PC-9 (cell line): ENCODE measurements at regions not wholly inside any gene's neighbourhood (a gene's known extent, or its start where the extent isn't known, plus 50 kb on each side); places are given as distances from the start of the nearest gene placed in this dataset.

Experiments used
- BruUV-seq: library from RNA; stranded (reverse); fragments of 400-500 nt; replicated peaks from 2 replicates; lab custom pipeline; 2021; lab: Mats Ljungman, UMichigan
- CTCF ChIA-PET: fragments of 300-600 bp; sonication (Branson Sonifier 250); formaldehyde crosslinking; loops from one replicate; lab custom pipeline; 2022; ENCODE audit warnings: antibody characterized with exemption; lab: Charles Lee
- POLR2A ChIA-PET: fragments of 300-600 bp; sonication (Branson Sonifier 250); formaldehyde crosslinking; loops from one replicate; lab custom pipeline; 2022; ENCODE audit warnings: antibody characterized with exemption; ENCODE audit not compliant: unreplicated experiment; lab: Charles Lee
- DNase-seq, 2 experiments: peaks; one replicate each; pipeline versions ENCODE4 v3.0.0 to v3.0.0-alpha.2; 2015 to 2022; ENCODE audit warnings: mixed read lengths in 1 of 2
- H2AFZ ChIP-seq: fragments of 200-600 bp; sonication (generic); 2 replicates; pipeline ENCODE4 v1.8.1; 2017; ENCODE audit warnings: antibody characterized with exemption
- H3F3A ChIP-seq: fragments of 200-600 bp; sonication (generic); 2 replicates; pipeline ENCODE4 v1.8.1; 2017; ENCODE audit warnings: antibody characterized with exemption, mild to moderate bottlenecking, low read depth; ENCODE audit not compliant: insufficient read depth
- H3K27ac ChIP-seq: fragments of 200-600 bp; sonication (generic); 2 replicates; pipeline ENCODE4 v1.6.1; 2016; ENCODE audit warnings: mixed run types
- H3K27me3 ChIP-seq: fragments of 200-600 bp; sonication (generic); 2 replicates; pipeline ENCODE4 v1.6.1; 2016; ENCODE audit warnings: low read depth, mixed run types; ENCODE audit not compliant: insufficient read depth
- H3K36me3 ChIP-seq: fragments of 200-600 bp; sonication (generic); 2 replicates; pipeline ENCODE4 v1.6.1; 2016; ENCODE audit warnings: low read depth, mixed run types
- H3K4me1 ChIP-seq: fragments of 200-600 bp; sonication (generic); replicated peaks from 2 replicates; pipeline ENCODE4 v1.6.1; 2016; ENCODE audit warnings: mixed run types; ENCODE audit not compliant: insufficient read depth
- H3K4me2 ChIP-seq: fragments of 200-600 bp; sonication (generic); 2 replicates; pipeline ENCODE4 v1.6.1; 2017; ENCODE audit warnings: mixed run types
- H3K4me3 ChIP-seq: fragments of 200-600 bp; sonication (generic); 2 replicates; pipeline ENCODE4 v1.6.1; 2016; ENCODE audit warnings: mixed run types
- H3K79me2 ChIP-seq: fragments of 200-600 bp; sonication (generic); 2 replicates; pipeline ENCODE4 v1.6.1; 2017; ENCODE audit warnings: low read depth, mixed run types
- H3K9me2 ChIP-seq: fragments of 200-600 bp; sonication (generic); 2 replicates; pipeline ENCODE4 v1.8.1; 2017; ENCODE audit warnings: mild to moderate bottlenecking; ENCODE audit not compliant: insufficient read depth
- H3K9me3 ChIP-seq: fragments of 200-600 bp; sonication (generic); 2 replicates; pipeline ENCODE4 v1.8.1; 2016; ENCODE audit warnings: low read depth; ENCODE audit not compliant: insufficient read depth
- H4K20me1 ChIP-seq: fragments of 200-600 bp; sonication (generic); 2 replicates; pipeline ENCODE4 v1.8.1; 2017; ENCODE audit not compliant: insufficient read depth
- CTCF ChIP-seq: fragments of 200-600 bp; sonication (generic); conservative IDR thresholded peaks from 2 replicates; pipeline ENCODE4 v1.6.1; 2017; ENCODE audit warnings: mixed run types, antibody characterized with exemption, mild to moderate bottlenecking, moderate library complexity
- EZH2 ChIP-seq: fragments of 200-600 bp; sonication (generic); IDR thresholded peaks from 2 replicates; pipeline ENCODE4 v1.8.0; 2017; ENCODE audit warnings: antibody characterized with exemption, low read depth
- intact Hi-C: fragments of 100-400 bp; cut with micrococcal nuclease; formaldehyde crosslinking; loops from one replicate; pipeline ENCODE4 v1.10.0; 2022; ENCODE audit not compliant: unreplicated experiment

DNA sequence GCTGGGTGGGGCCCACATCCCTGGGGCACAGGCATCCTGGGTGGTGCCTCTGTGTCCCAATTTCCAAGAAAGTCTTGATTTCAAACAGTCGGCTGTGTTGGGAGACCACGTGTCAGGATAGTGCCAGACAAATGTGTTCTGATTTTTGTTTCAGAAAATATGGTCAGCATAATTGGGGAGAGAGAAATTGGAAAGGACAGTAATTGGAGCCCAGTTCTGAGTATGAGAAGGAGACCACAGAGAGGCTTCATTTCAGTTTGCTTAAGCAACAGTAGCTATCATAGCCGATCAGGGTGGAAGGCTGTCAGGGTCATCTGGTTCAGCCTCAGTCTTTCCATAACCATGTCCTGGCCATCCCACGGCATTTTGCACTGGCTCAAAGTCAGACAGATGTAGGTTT is 220.7 kb downstream of the CDC5L start:
- intact Hi-C loops = no loop called here
- CTCF ChIA-PET = no interaction called here
- no peaks in the 10 kb centered on the region for H3K36me3 ChIP-seq
- no peaks in the 10 kb centered on the region for H3K79me2 ChIP-seq
- TF ChIP-seq CTCF (no peak), EZH2 (no peak)
- H3K4me3 ChIP-seq = no peak overlapping the region
- H3K4me2 ChIP-seq = no peak overlapping the region
- POLR2A ChIA-PET = no interaction called here
- no peak overlapping the region for H2AFZ ChIP-seq
- no peaks in the 10 kb centered on the region for H3F3A ChIP-seq
- no peak for DNase-seq
- H4K20me1 ChIP-seq = no peaks in the 10 kb centered on the region
- no peaks in the 10 kb centered on the region for H3K9me3 ChIP-seq
- no TSS peak for BruUV-seq
- H3K9me2 ChIP-seq = no peaks in the 10 kb centered on the region
- H3K27me3 ChIP-seq = no peaks in the 10 kb centered on the region
- no peaks in the 10 kb centered on the region for H3K4me1 ChIP-seq
- no peak overlapping the region for H3K27ac ChIP-seq

- H3K27ac ChIP-seq = no peak overlapping the region
- intact Hi-C loops = no loop called here
- H3K79me2 ChIP-seq = no peaks in the 10 kb centered on the region
- BruUV-seq = no TSS peak
- ChIA-PET POLR2A (no interaction called here), CTCF (no interaction called here)
- no peak overlapping the region for H3K4me3 ChIP-seq
- H3F3A ChIP-seq = no peaks in the 10 kb centered on the region
- H3K4me2 ChIP-seq = no peak overlapping the region
- DNase-seq = no peak
- TF ChIP-seq CTCF (no peak), EZH2 (no peak)
- no peaks in the 10 kb centered on the region for H3K4me1 ChIP-seq
- no peak overlapping the region for H2AFZ ChIP-seq
- H3K9me3 ChIP-seq = no peaks in the 10 kb centered on the region
- no peaks in the 10 kb centered on the region for H3K9me2 ChIP-seq
- no peaks in the 10 kb centered on the region for H3K36me3 ChIP-seq
- H3K27me3 ChIP-seq = no peaks in the 10 kb centered on the region; the same call in 1 of the 2 replicates
- no peaks in the 10 kb centered on the region for H4K20me1 ChIP-seq
Observed at GRCh38 chr6:44609051-44609612, 221.6 kb downstream of the CDC5L start.

- POLR2A ChIA-PET = no interaction called here
- no TSS peak for BruUV-seq
- no peaks in the 10 kb centered on the region for H4K20me1 ChIP-seq
- no peak overlapping the region for H3K4me2 ChIP-seq
- H3K79me2 ChIP-seq = no peaks in the 10 kb centered on the region
- no peak overlapping the region for H2AFZ ChIP-seq
- H3K27me3 ChIP-seq = no peaks in the 10 kb centered on the region; the same call in 1 of the 2 replicates
- no peaks in the 10 kb centered on the region for H3K9me2 ChIP-seq
- H3F3A ChIP-seq = no peaks in the 10 kb centered on the region
- no peak for TF ChIP-seq EZH2
- no peak overlapping the region for H3K27ac ChIP-seq
- no peak overlapping the region for H3K4me3 ChIP-seq
- no peak for DNase-seq
- no peaks in the 10 kb centered on the region for H3K4me1 ChIP-seq
- intact Hi-C loops = no loop called here
- CTCF ChIA-PET = no interaction called here
- no peaks in the 10 kb centered on the region for H3K36me3 ChIP-seq
- H3K9me3 ChIP-seq = no peaks in the 10 kb centered on the region
Observed at GRCh38 chr6:44614396-44614795, 226.9 kb downstream of the CDC5L start.

- Histone ChIP-seq H3K4me3 (no peak overlapping the region), H3K4me2 (no peak overlapping the region), H3K9me3 (no peaks in the 10 kb centered on the region), H3K27ac (no peak overlapping the region), H3K9me2 (no peaks in the 10 kb centered on the region), H3K4me1 (no peaks in the 10 kb centered on the region), H4K20me1 (no peaks in the 10 kb centered on the region), H3F3A (no peaks in the 10 kb centered on the region), H3K27me3 (peaks cover 2% of the 10 kb centered on the region; the same call in 1 of the 2 replicates), H3K79me2 (no peaks in the 10 kb centered on the region), H2AFZ (no peak overlapping the region), H3K36me3 (no peaks in the 10 kb centered on the region)
- CTCF ChIA-PET = no interaction called here
- POLR2A ChIA-PET = no interaction called here
- no peak for DNase-seq
- TF ChIP-seq EZH2 = no peak
- no TSS peak for BruUV-seq
- intact Hi-C loops = no loop called here
Observed at GRCh38 chr6:44615621-44616020, 228.1 kb downstream of the CDC5L start.
